ENCODE measurements at regions not wholly inside any gene's neighbourhood (a gene's known extent, or its start where the extent isn't known, plus 50 kb on each side); places are given as distances from the start of the nearest gene placed in this dataset.

- DNase-seq (ENCODE audit: low spot score), result no peak
Observed at GRCh38 chr4:10746371-10747171, 62.0 kb upstream of the CLNK start.

DNA sequence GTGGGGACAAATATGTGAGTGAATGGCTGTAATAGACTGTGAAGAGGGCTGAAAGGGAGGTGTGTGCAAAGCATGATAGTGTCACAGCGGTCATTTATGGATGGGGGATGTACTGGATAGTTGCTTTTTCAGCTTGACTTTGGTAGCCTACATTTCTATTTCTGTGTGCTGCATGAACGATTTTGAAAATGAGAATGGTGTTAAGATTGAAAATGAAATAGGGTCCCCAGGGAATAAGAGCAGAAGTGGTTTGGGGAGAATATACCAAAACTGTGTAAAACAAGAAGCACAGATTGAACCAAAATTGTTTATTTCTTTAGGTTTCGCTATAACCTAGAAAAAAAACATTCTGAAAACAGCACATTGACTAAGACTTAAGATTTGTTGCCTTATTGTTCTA is 58.8 kb upstream of the CLNK start:
- no peak for DNase-seq (ENCODE audit: low spot score)

GRCh38 chr4:10741961-10742699 is 57.6 kb upstream of the CLNK start:
- DNase-seq (ENCODE audit: low spot score), result no peak

GRCh38 chr4:10740891-10741620 is 56.5 kb upstream of the CLNK start:
- DNase-seq (ENCODE audit: low spot score), result no peak

GRCh38 chr4:10740251-10740650 is 55.7 kb upstream of the CLNK start:
- no peak for DNase-seq (ENCODE audit: low spot score)

- DNase-seq (ENCODE audit: low spot score), result no peak
Observed at GRCh38 chr4:10738826-10739489, 54.4 kb upstream of the CLNK start.

DNA sequence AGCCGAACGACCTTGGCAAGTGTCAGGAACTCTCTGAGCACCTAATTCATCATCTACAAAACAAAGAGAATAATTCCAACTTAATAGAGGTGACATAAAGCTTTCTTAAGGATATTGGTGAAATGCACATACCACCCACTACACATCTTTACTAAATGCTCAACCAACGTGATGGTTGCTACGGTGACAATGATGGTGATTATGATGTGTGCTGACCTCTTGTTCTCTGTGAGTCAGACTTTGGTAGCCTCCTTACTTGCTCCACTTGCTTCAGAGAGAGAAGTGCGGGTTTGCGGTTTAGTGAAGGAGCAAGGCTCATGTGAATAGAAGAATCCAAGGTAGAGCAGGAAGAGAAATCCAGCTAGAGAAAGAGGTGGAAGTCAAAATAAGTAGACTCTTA is 52.8 kb upstream of the CLNK start:
- no peak for DNase-seq (ENCODE audit: low spot score)

DNA sequence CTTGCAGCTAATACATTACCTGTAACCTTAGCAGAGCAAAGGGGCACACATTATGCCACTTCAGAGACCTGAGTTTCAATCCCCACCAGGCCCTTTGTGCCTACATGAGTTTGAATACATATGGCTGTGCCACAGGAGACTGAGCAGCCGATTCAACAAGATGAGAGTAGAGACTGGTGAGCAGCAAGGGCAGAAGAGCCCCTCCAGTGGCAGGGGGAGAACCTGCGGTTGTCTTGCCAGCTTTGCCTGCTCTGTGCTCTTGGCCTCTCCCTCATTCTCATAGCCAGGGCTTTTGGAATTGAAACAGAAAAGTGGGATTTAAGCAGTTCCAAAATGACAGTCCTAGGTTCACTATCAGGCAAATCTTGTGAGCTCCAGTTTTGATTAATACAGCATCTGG is 52.3 kb upstream of the CLNK start:
- DNase-seq (ENCODE audit: low spot score), result no peak

DNA sequence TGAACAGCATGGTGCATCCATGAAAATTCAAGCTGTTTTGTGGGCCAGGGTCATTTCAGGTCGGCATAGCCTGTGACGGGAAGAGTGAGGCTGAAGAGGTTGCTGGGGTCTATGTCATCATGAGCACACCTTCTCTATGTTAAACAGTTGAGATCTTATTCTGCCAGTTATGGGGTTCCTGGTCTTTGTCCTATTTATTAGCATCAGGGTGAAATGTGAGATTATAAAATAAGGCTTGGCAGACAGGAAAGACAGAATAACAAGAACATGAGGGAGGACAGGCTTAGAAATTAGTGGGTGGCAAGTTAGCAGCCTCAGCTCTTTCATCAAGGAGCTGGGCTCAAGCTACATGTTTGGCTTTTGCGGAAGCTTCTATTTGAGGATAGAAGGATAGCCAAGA is 51.7 kb upstream of the CLNK start:
- DNase-seq (ENCODE audit: low spot score), result no peak

DNA sequence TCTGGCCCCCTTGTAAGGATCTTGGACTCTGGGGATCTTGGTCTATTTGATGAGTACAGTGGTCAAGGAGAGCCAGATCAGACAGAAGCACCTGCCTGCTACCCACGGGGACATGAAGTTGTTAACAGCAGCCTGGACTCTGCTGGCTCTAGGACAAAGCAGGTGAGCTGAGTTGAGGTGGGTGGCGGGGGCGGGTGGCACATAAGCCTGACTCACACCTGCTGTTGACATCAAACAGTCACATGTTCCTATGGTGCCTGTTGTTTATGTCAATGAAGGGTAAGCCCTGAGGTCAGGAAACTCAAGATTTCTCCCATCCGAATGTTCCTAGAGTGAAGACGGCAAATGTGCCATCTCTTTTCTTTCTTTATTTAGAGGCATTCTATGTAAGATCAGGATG is 50.1 kb upstream of the CLNK start:
- no peak for DNase-seq (ENCODE audit: low spot score)

Data from left forelimb (tissue), 1 donor.